PC-3 (cell line): ENCODE measurements at regions not wholly inside any gene's neighbourhood (a gene's known extent, or its start where the extent isn't known, plus 50 kb on each side); places are given as distances from the start of the nearest gene placed in this dataset.
"Not testable (repeated sequence)": the region's sequence is repeated elsewhere in the genome, so short reads cannot be mapped to it uniquely, and the experiment has no call there.

Experiments
- ATAC-seq: fragments of 200-7000 bp; cut with Tn5 transposase; 2 replicates; pipeline ENCODE4 v1.9.1; 2020; ENCODE audit warnings: mild to moderate bottlenecking, moderate library complexity
- BruUV-seq: library from RNA; stranded (reverse); fragments of 400-500 nt; replicated peaks from 2 replicates; lab custom pipeline; 2021; lab: Mats Ljungman, UMichigan
- CTCF ChIA-PET: fragments of 300-600 bp; sonication (Branson Sonifier 250); formaldehyde crosslinking; loops from one replicate; lab custom pipeline; 2022; ENCODE audit warnings: antibody characterized with exemption; lab: Charles Lee
- POLR2A ChIA-PET: fragments of 300-600 bp; sonication (Branson Sonifier 250); formaldehyde crosslinking; loops from one replicate; lab custom pipeline; 2022; ENCODE audit warnings: antibody characterized with exemption; ENCODE audit not compliant: unreplicated experiment; lab: Charles Lee
- DNase-seq: peaks from one replicate; pipeline ENCODE4 v3.0.0-alpha.2; 2015
- H2AFZ ChIP-seq: fragments of 300-600 bp; sonication (generic); 2 replicates; pipeline ENCODE4 v1.6.0; 2016; ENCODE audit warnings: antibody characterized with exemption, low read length
- H3F3A ChIP-seq: fragments of 300-600 bp; sonication (generic); one replicate; pipeline ENCODE4 v1.6.0; 2017; ENCODE audit warnings: antibody characterized with exemption, low read length, control low read depth, mild to moderate bottlenecking; ENCODE audit not compliant: unreplicated experiment
- H3K27ac ChIP-seq: fragments of 300-600 bp; sonication (generic); 2 replicates; pipeline ENCODE4 v1.5.1; 2016; ENCODE audit warnings: mild to moderate bottlenecking, low read length
- H3K27me3 ChIP-seq: fragments of 300-600 bp; sonication (generic); 2 replicates; pipeline ENCODE4 v1.6.1; 2016; ENCODE audit warnings: low read length, mixed read lengths
- H3K36me3 ChIP-seq: fragments of 300-600 bp; sonication (generic); 2 replicates; pipeline ENCODE4 v1.6.1; 2016; ENCODE audit warnings: low read depth, mixed run types, low read length, mixed read lengths
- H3K4me1 ChIP-seq: fragments of 300-600 bp; sonication (generic); 2 replicates; pipeline ENCODE4 v1.5.1; 2016; ENCODE audit warnings: low read length; ENCODE audit not compliant: insufficient read depth
- H3K4me2 ChIP-seq: fragments of 300-600 bp; sonication (generic); 2 replicates; pipeline ENCODE4 v1.6.0; 2016; ENCODE audit warnings: low read length
- H3K4me3 ChIP-seq: fragments of 300-600 bp; sonication (generic); 2 replicates; pipeline ENCODE4 v1.5.1; 2016; ENCODE audit warnings: mild to moderate bottlenecking, low read length, mixed read lengths
- H3K79me2 ChIP-seq: fragments of 300-600 bp; sonication (generic); 2 replicates; pipeline ENCODE4 v1.6.1; 2017; ENCODE audit warnings: low read length, mixed read lengths
- H3K9ac ChIP-seq: fragments of 300-600 bp; sonication (generic); 2 replicates; pipeline ENCODE4 v1.6.0; 2016; ENCODE audit warnings: mild to moderate bottlenecking, low read length
- H3K9me2 ChIP-seq: fragments of 300-600 bp; sonication (generic); replicated peaks from 2 replicates; pipeline ENCODE4 v1.6.1; 2016; ENCODE audit warnings: mixed run types, low read length, mixed read lengths
- H3K9me3 ChIP-seq: fragments of 300-600 bp; sonication (generic); 2 replicates; pipeline ENCODE4 v1.6.1; 2016; ENCODE audit warnings: low read length, mixed read lengths
- H4K20me1 ChIP-seq: fragments of 300-600 bp; sonication (generic); 2 replicates; pipeline ENCODE4 v1.6.1; 2016; ENCODE audit warnings: low read length, mixed read lengths
- EZH2 ChIP-seq: fragments of 300-600 bp; sonication (generic); IDR thresholded peaks from one replicate; pipeline ENCODE4 v1.6.1; 2017; ENCODE audit warnings: antibody characterized with exemption, mild to moderate bottlenecking, low read length; ENCODE audit not compliant: unreplicated experiment
- EZH2phosphoT487 ChIP-seq: fragments of 300-600 bp; sonication (generic); IDR thresholded peaks from 2 replicates; pipeline ENCODE4 v1.6.1; 2018; ENCODE audit warnings: mild to moderate bottlenecking, antibody characterized with exemption, low read length, borderline replicate concordance
- intact Hi-C: fragments of 100-400 bp; cut with micrococcal nuclease; formaldehyde crosslinking; loops from 2 replicates; pipeline ENCODE4 v1.9.0; 2023
- TF ChIP-seq, protein P1 (sequence below): fragments of 300-600 bp; sonication (generic); conservative IDR thresholded peaks from 2 replicates; pipeline ENCODE4 v1.5.1; 2017; ENCODE audit warnings: antibody characterized with exemption, low read depth, mild to moderate bottlenecking, low read length

DNA sequence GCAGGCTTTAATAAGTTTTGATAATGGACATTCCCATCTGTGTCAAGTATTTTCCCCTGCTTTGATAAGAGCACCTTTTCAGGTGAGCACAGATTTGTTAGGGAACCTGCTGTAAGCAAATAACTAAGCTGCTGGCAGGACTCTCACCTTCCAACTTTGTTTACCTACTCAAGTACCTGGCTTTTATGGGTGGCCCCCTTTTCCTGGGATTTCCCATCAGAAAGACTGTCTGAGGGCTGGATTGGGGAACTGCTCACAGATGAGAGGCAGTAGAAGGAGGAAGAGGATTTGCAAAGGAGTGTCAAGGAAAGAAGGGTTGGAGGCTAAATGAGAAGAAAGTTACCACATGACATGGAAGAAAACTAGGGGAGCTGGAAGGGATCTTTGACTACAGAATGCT lies 210.1 kb upstream of the RIMS1 start:
- intact Hi-C loops: no loop called here
- Histone ChIP-seq H3K36me3 (no peaks in the 10 kb centered on the region), H3K4me2 (no peak overlapping the region), H3K27me3 (no peaks in the 10 kb centered on the region), H3K27ac (no peak overlapping the region), H3K4me3 (no peak overlapping the region), H3F3A (no peaks in the 10 kb centered on the region), H3K9me2 (no peaks in the 10 kb centered on the region), H2AFZ (no peak overlapping the region), H3K79me2 (no peaks in the 10 kb centered on the region), H4K20me1 (no peaks in the 10 kb centered on the region), H3K9ac (no peak overlapping the region), H3K4me1 (no peaks in the 10 kb centered on the region), H3K9me3 (no peaks in the 10 kb centered on the region)
- ATAC-seq (no peak), DNase-seq (no peak)
- ChIA-PET POLR2A (no interaction called here), CTCF (no interaction called here)
- TF ChIP-seq, protein P1, sequence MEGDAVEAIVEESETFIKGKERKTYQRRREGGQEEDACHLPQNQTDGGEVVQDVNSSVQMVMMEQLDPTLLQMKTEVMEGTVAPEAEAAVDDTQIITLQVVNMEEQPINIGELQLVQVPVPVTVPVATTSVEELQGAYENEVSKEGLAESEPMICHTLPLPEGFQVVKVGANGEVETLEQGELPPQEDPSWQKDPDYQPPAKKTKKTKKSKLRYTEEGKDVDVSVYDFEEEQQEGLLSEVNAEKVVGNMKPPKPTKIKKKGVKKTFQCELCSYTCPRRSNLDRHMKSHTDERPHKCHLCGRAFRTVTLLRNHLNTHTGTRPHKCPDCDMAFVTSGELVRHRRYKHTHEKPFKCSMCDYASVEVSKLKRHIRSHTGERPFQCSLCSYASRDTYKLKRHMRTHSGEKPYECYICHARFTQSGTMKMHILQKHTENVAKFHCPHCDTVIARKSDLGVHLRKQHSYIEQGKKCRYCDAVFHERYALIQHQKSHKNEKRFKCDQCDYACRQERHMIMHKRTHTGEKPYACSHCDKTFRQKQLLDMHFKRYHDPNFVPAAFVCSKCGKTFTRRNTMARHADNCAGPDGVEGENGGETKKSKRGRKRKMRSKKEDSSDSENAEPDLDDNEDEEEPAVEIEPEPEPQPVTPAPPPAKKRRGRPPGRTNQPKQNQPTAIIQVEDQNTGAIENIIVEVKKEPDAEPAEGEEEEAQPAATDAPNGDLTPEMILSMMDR: no peak
- TF ChIP-seq EZH2 (no peak), EZH2phosphoT487 (no peak)
- BruUV-seq: no TSS peak

- POLR2A ChIA-PET: no interaction called here
- no peak for ATAC-seq
- no peak overlapping the region for H2AFZ ChIP-seq
- no peak overlapping the region for H3K4me3 ChIP-seq
- no peaks in the 10 kb centered on the region for H3K36me3 ChIP-seq
- H4K20me1 ChIP-seq: no peaks in the 10 kb centered on the region
- intact Hi-C loops: no loop called here
- CTCF ChIA-PET: no interaction called here
- no peaks in the 10 kb centered on the region for H3K79me2 ChIP-seq
- no peaks in the 10 kb centered on the region for H3K9me3 ChIP-seq
- BruUV-seq: no TSS peak
- no peaks in the 10 kb centered on the region for H3K27me3 ChIP-seq
- no peak overlapping the region for H3K27ac ChIP-seq
- no peak overlapping the region for H3K4me2 ChIP-seq
- no peak overlapping the region for H3K9ac ChIP-seq
- DNase-seq: no peak
- H3K9me2 ChIP-seq: no peaks in the 10 kb centered on the region
- TF ChIP-seq, protein P1: no peak
- TF ChIP-seq EZH2phosphoT487 (no peak), EZH2 (no peak)
- H3K4me1 ChIP-seq: no peaks in the 10 kb centered on the region
- H3F3A ChIP-seq: no peaks in the 10 kb centered on the region
Measured at GRCh38 chr6:71678091-71678490, 208.3 kb upstream of the RIMS1 start.

DNA sequence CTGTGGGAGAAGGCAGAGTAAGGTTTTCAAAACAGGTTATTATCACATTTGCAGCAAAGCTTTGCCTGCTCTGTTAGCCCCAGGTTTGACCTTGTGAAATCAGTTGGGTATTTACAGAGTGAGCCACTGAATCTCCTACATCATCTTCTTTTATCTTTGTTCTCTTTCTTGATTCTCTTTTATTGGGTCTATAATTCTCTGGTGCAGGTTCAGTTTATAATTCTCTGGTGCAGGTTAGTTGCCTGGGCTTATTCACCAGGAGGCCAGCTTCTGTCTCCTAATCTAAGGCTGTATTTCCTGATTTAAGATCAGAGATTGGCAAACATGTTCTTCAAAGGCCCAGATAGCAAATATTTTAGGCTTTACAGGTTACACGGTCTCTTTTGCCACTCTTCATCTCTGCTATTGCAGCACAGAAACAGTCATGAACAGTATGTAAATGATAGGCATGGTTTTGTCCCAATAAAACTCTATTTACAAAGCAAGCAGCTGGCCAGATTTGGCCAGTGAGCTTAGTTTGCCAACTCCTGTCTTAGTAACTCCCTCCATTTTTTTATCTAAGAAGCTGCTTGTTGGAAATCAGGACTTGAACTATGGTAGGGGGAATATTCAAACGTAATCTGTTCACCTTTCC lies 205.0 kb upstream of the RIMS1 start:
- CTCF ChIA-PET: no interaction called here
- H2AFZ ChIP-seq: no peak overlapping the region
- no peak overlapping the region for H3K9ac ChIP-seq
- no peak overlapping the region for H3K27ac ChIP-seq
- no peaks in the 10 kb centered on the region for H3K79me2 ChIP-seq
- H4K20me1 ChIP-seq: no peaks in the 10 kb centered on the region
- POLR2A ChIA-PET: no interaction called here
- H3K9me2 ChIP-seq: no peaks in the 10 kb centered on the region
- TF ChIP-seq EZH2 (no peak), EZH2phosphoT487 (no peak)
- TF ChIP-seq, protein P1: no peak
- BruUV-seq: no TSS peak
- no peaks in the 10 kb centered on the region for H3K27me3 ChIP-seq
- H3K4me2 ChIP-seq: no peak overlapping the region
- H3F3A ChIP-seq: no peaks in the 10 kb centered on the region
- intact Hi-C loops: no loop called here
- H3K4me1 ChIP-seq: no peaks in the 10 kb centered on the region
- no peak overlapping the region for H3K4me3 ChIP-seq
- no peak for DNase-seq
- no peaks in the 10 kb centered on the region for H3K9me3 ChIP-seq
- ATAC-seq: no peak
- no peaks in the 10 kb centered on the region for H3K36me3 ChIP-seq

DNA sequence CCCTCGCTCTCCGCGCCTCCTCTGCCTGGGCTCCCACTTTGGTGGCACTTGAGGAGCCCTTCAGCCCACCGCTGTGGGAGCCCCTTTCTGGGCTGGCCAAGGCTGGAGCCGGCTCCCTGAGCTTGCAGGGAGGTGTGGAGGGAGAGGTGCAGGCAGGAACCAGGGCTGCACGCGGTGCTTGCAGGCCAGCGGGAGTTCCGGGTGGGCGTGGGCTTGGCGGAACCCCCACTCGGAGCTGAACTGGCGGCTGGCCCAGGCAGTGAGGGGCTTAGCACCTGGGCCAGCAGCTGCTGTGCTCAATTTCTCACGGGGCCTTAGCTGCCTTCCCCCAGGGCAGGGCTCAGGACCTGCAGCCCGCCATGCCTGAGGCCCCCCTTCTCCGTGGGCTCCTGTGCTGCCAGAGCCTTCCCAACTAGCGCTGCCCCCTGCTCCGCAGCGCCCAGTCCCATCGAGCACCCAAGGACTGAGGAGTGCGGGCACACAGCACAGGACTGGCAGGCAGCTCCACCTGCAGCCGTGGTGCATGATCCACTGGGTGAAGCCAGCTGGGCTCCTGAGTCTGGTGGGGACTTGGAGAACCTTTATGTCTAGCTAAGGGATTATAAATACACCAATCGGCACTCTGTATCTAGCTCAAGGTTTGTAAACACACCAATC lies 200.2 kb upstream of the RIMS1 start:
- H3K27ac ChIP-seq, H3K4me1 ChIP-seq, DNase-seq, intact Hi-C loops, H3K4me3 ChIP-seq, H4K20me1 ChIP-seq, H3K9ac ChIP-seq, H3K27me3 ChIP-seq, H2AFZ ChIP-seq, BruUV-seq, ATAC-seq, H3K79me2 ChIP-seq, H3K9me3 ChIP-seq, H3F3A ChIP-seq, H3K36me3 ChIP-seq, H3K9me2 ChIP-seq, H3K4me2 ChIP-seq, POLR2A ChIA-PET, CTCF ChIA-PET: not testable (repeated sequence)
